ENCODE measurements at regions not wholly inside any gene's neighbourhood (a gene's known extent, or its start where the extent isn't known, plus 50 kb on each side); places are given as distances from the start of the nearest gene placed in this dataset.

DNA sequence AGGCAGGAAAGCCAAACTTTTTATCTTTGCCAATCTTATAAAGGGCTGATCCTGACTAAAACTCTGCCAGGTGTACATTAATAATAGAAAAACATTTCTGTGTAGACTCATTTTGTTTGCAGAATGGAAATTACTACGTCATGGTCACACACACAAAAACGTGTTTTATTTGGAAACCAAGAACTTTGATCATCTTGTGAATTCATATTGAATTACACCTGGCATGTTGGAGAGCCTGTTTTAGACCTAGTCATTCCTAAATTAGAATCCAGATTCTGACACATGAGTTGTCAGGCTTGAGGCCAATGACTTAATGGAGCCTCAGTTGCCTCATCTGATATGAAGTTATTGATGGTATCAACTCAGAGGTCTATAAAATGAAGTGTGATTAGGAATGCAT is 235.6 kb upstream of the TENM4 start:
- TF ChIP-seq CTCF (IDR thresholded peaks at IDR 0.05; ENCODE audit: control extremely low read depth, extremely low read depth, low read depth, missing control alignments): no peak
- ChIA-PET POLR2A (no interaction called here), CTCF (interaction anchor here (1.3 kb wide), 1 partner anchor 12 kb away, joined by 4 read pairs; no protein-coding TSS in a partner anchor)
- DNase-seq (ENCODE audit: extremely low spot score): no peak

- CTCF ChIA-PET: interaction anchor here (0.7 to 1.3 kb wide), 2 partner anchors 11 to 14 kb away, joined by 3 to 4 read pairs; no protein-coding TSS in a partner anchor
- no peak for TF ChIP-seq CTCF (IDR thresholded peaks at IDR 0.05; ENCODE audit: control extremely low read depth, extremely low read depth, low read depth, missing control alignments)
- POLR2A ChIA-PET: no interaction called here
- no peak for DNase-seq (ENCODE audit: extremely low spot score)
Observed at GRCh38 chr11:79675081-79675480, 234.3 kb upstream of the TENM4 start.

DNA sequence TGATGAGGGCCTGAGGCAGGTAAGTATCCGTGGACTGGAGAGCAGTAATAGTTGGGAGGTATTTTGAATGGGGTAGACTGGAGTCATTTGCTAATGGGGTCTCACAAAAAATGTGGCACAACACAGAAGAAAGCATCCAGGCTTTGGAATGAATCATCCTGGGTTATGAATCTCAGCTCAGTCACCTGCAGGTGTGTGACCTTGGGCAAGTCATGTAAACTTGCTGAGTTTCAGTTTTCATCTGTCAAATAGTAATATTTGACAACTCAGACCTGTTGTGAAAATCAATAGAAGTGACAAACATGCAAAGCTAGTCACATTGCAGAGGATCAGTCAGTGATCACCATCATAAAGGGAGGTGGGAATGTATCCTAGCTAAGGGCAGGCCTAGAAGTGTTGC is 232.0 kb upstream of the TENM4 start:
- POLR2A ChIA-PET: no interaction called here
- CTCF ChIA-PET: interaction anchor here (1.7 kb wide), 1 partner anchor 15 kb away, joined by 3 read pairs; no protein-coding TSS in a partner anchor

GRCh38 chr11:79671401-79671800 is 230.6 kb upstream of the TENM4 start:
- DNase-seq (ENCODE audit: extremely low spot score): no peak
- CTCF ChIA-PET: no interaction called here
- POLR2A ChIA-PET: no interaction called here
- TF ChIP-seq CTCF (IDR thresholded peaks at IDR 0.05; ENCODE audit: control extremely low read depth, extremely low read depth, low read depth, missing control alignments): no peak

More for the DNA sequence above, 232.0 kb upstream of the TENM4 start:
- TF ChIP-seq CTCF (IDR thresholded peaks at IDR 0.05; ENCODE audit: control extremely low read depth, extremely low read depth, low read depth, missing control alignments): no peak
- DNase-seq (ENCODE audit: extremely low spot score): no peak

DNA sequence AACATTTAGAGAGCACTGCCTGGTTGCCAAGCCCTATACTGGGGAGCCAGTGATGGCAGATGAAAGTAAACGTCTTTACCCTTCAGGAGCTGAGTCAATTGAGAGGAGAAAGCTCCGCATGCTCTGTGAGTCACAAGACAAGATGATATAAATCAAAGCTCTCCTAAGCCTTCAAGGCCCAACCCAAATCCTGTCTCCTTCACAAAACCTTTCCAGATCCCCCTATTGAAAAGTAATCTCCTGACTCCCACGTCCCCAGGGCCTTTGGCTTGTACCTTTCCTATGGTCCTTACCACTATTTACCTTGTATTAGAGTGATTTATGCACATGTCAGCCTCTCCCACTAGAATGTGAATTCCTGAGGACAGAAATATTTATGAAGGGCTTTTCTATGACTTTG is 230.1 kb upstream of the TENM4 start:
- CTCF ChIA-PET: interaction anchor here (1.4 kb wide), 1 partner anchor 10 kb away, joined by 3 read pairs; no protein-coding TSS in a partner anchor
- no peak for DNase-seq (ENCODE audit: extremely low spot score)
- no peak for TF ChIP-seq CTCF (IDR thresholded peaks at IDR 0.05; ENCODE audit: control extremely low read depth, extremely low read depth, low read depth, missing control alignments)
- POLR2A ChIA-PET: no interaction called here

DNA sequence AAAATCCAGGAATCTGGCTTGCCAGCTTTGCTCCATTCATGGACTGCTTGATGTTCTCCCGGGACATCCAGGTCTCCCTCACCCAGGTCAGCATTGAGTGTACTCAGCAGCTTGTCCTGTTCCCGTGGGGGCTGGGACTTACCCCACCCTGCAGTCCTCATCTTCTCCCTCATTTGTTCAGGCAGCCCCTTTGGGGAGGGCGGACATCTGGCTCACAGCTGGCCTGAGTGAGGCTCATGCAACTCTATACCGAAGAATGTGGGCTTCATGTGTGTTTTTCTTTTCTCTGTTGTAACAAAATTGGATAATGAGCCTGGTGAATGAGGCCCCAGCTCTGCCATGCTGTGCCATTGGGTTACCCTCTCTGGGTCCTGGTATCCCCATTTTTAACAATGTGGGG is 227.7 kb upstream of the TENM4 start:
- ChIA-PET CTCF (no interaction called here), POLR2A (no interaction called here)
- TF ChIP-seq CTCF (IDR thresholded peaks at IDR 0.05; ENCODE audit: control extremely low read depth, extremely low read depth, low read depth, missing control alignments): no peak
- no peak for DNase-seq (ENCODE audit: extremely low spot score)

GRCh38 chr11:79667380-79667779 is 226.6 kb upstream of the TENM4 start:
- DNase-seq (ENCODE audit: extremely low spot score): no peak
- no peak for TF ChIP-seq CTCF (IDR thresholded peaks at IDR 0.05; ENCODE audit: control extremely low read depth, extremely low read depth, low read depth, missing control alignments)
- ChIA-PET POLR2A (no interaction called here), CTCF (no interaction called here)
